Esophagus muscularis mucosa (tissue), 4 donors: ENCODE measurements at regions not wholly inside any gene's neighbourhood (a gene's known extent, or its start where the extent isn't known, plus 50 kb on each side); places are given as distances from the start of the nearest gene placed in this dataset.

Experiments used
- EP300 ChIP-seq: sonication (generic); formaldehyde crosslinking; IDR thresholded peaks from one replicate; pipeline ENCODE4 v1.6.1; 2017; ENCODE audit warnings: antibody characterized with exemption
- POLR2A ChIP-seq: fragments of 450-650 bp; IDR thresholded peaks from one replicate; pipeline ENCODE4 v1.6.1; 2017; ENCODE audit warnings: antibody characterized with exemption, moderate library complexity, mild to moderate bottlenecking, low read depth
- POLR2AphosphoS5 ChIP-seq, 2 donors: sonication (generic); formaldehyde crosslinking; IDR thresholded peaks; one replicate each; pipeline ENCODE4 v1.6.1; 2017; ENCODE audit warnings: antibody characterized with exemption in 2 of 2
- TF ChIP-seq, protein P1 (sequence below), 3 experiments: fragments of 200-600 bp in 2 of 3; fragments of 450-650 bp in 1 of 3; sonication (generic) in 2 of 3; IDR thresholded peaks; one replicate each; pipeline ENCODE4 v1.5.1; 2017 to 2019; ENCODE audit warnings: antibody characterized with exemption in 3 of 3, mild to moderate bottlenecking in 2 of 3, moderate library complexity in 1 of 3

DNA sequence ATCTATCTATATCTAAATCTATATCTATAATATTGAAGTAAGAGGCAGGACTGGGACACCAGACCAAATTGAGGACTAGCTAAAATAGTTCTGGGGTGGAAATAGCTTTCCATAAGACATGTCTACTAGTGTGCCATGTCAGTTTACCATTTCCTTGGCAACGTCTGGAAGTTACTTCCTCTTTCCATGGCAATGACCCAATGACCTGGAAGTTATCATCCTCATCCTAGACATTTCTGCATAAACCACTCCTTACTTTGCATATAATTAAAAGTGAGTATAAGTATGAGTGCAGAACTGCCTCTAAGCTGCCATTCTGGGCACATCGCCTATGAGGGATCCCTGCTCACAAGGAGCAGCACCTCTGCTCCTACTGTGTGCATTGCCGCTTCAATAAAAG is 734.0 kb upstream of the GCFC2 start:
- TF ChIP-seq POLR2A (no peak), POLR2AphosphoS5 (IDR thresholded peaks at IDR 0.05) (no peak), EP300 (no peak)
- TF ChIP-seq, protein P1, sequence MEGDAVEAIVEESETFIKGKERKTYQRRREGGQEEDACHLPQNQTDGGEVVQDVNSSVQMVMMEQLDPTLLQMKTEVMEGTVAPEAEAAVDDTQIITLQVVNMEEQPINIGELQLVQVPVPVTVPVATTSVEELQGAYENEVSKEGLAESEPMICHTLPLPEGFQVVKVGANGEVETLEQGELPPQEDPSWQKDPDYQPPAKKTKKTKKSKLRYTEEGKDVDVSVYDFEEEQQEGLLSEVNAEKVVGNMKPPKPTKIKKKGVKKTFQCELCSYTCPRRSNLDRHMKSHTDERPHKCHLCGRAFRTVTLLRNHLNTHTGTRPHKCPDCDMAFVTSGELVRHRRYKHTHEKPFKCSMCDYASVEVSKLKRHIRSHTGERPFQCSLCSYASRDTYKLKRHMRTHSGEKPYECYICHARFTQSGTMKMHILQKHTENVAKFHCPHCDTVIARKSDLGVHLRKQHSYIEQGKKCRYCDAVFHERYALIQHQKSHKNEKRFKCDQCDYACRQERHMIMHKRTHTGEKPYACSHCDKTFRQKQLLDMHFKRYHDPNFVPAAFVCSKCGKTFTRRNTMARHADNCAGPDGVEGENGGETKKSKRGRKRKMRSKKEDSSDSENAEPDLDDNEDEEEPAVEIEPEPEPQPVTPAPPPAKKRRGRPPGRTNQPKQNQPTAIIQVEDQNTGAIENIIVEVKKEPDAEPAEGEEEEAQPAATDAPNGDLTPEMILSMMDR (IDR thresholded peaks at IDR 0.05) = no peak
